B cell (primary cell): ENCODE measurements at regions not wholly inside any gene's neighbourhood (a gene's known extent, or its start where the extent isn't known, plus 50 kb on each side); places are given as distances from the start of the nearest gene placed in this dataset.

Source experiments
- ATAC-seq: fragments of 200-7000 bp; cut with Tn5 transposase; one replicate; pipeline ENCODE4 v1.10.0; 2021; ENCODE audit warnings: low read depth, mild to moderate bottlenecking, moderate number of reproducible peaks, moderate library complexity
- CTCF ChIA-PET: fragments of 350-600 bp; sonication (Branson Sonifier 250); formaldehyde crosslinking; loops from one replicate; lab custom pipeline; 2021; ENCODE audit warnings: antibody characterized with exemption, inconsistent platforms; lab: Charles Lee
- POLR2A ChIA-PET: fragments of 350-600 bp; sonication (Branson Sonifier 250); formaldehyde crosslinking; loops from one replicate; lab custom pipeline; 2021; ENCODE audit warnings: antibody characterized with exemption; lab: Charles Lee
- DNase-seq: peaks from one replicate; pipeline ENCODE4 v3.0.0; 2013
- H2AFZ ChIP-seq: 2 replicates; pipeline ENCODE4 v1.6.1; 2012; ENCODE audit warnings: mild to moderate bottlenecking, low read depth, low read length; ENCODE audit not compliant: insufficient read depth, poor library complexity, severe bottlenecking
- H3K27ac ChIP-seq, 2 donors: 1 replicate in 1 of 2; 2 replicates in 1 of 2; pipeline ENCODE4 v1.5.1; 2012 to 2013; ENCODE audit warnings: low read length in 2 of 2, mild to moderate bottlenecking in 2 of 2, moderate library complexity in 1 of 2
- H3K27me3 ChIP-seq, 4 experiments: fragments of 200-600 bp in 1 of 4; sonication (generic) in 1 of 4; replicated peaks in 1 of 4; 1 replicate in 2 of 4; 2 replicates in 2 of 4; pipeline versions ENCODE4 v1.6.1 to v1.7.0; 2013 to 2016; ENCODE audit warnings: low read length in 3 of 4, mild to moderate bottlenecking in 2 of 4, mixed read lengths in 1 of 4, moderate library complexity in 1 of 4; ENCODE audit not compliant: insufficient read depth in 4 of 4, control insufficient read depth in 3 of 4; ENCODE audit errors: control extremely low read depth in 1 of 4
- H3K36me3 ChIP-seq, 2 experiments: replicated peaks in 1 of 2; 1 replicate in 1 of 2; 2 replicates in 1 of 2; pipeline versions ENCODE4 v1.6.1 to v1.7.1; 2013; ENCODE audit warnings: low read length in 1 of 2; ENCODE audit not compliant: insufficient read depth in 2 of 2, control insufficient read depth in 1 of 2; ENCODE audit errors: control extremely low read depth in 1 of 2, extremely low read depth in 1 of 2
- H3K4me1 ChIP-seq, 2 donors: fragments of 200-600 bp in 1 of 2; sonication (generic) in 1 of 2; 1 replicate in 1 of 2; 2 replicates in 1 of 2; pipeline versions ENCODE4 v1.5.1 to v1.6.1; 2013 to 2017; ENCODE audit warnings: low read length in 2 of 2; ENCODE audit not compliant: control insufficient read depth in 2 of 2, insufficient read depth in 2 of 2
- H3K4me2 ChIP-seq: replicated peaks from 2 replicates; pipeline ENCODE3; 2012; ENCODE audit warnings: mild to moderate bottlenecking, low read depth, low read length; ENCODE audit not compliant: poor library complexity, severe bottlenecking
- H3K4me3 ChIP-seq, 5 experiments: fragments of 200-600 bp in 1 of 5; sonication (generic) in 1 of 5; 1 replicate in 3 of 5; 2 replicates in 2 of 5; pipeline versions ENCODE4 v1.5.1 to v1.7.0; 2011 to 2016; ENCODE audit warnings: low read length in 4 of 5, mild to moderate bottlenecking in 4 of 5, low read depth in 2 of 5, control low read depth in 1 of 5, moderate library complexity in 1 of 5; ENCODE audit not compliant: insufficient read depth in 1 of 5; ENCODE audit errors: control extremely low read depth in 1 of 5, extremely low read depth in 1 of 5
- H3K79me2 ChIP-seq: fragments of 200-600 bp; sonication (generic); one replicate; pipeline ENCODE4 v1.6.0; 2016; ENCODE audit warnings: low read length; ENCODE audit not compliant: control insufficient read depth, insufficient read depth
- H3K9ac ChIP-seq: fragments of 200-600 bp; sonication (generic); 2 replicates; pipeline ENCODE4 v1.6.1; 2017; ENCODE audit warnings: mild to moderate bottlenecking, low read length, moderate library complexity
- H3K9me3 ChIP-seq, 3 donors: one replicate each; pipeline versions ENCODE4 v1.6.1 to v1.7.1; 2013; ENCODE audit warnings: low read length in 2 of 3; ENCODE audit not compliant: control insufficient read depth in 2 of 3, insufficient read depth in 1 of 3; ENCODE audit errors: control extremely low read depth in 1 of 3
- H4K20me1 ChIP-seq: 2 replicates; pipeline ENCODE4 v1.6.0; 2012; ENCODE audit warnings: mild to moderate bottlenecking, low read length; ENCODE audit not compliant: insufficient read depth, control insufficient read depth, poor library complexity, severe bottlenecking
- H3K27ac Mint-ChIP-seq: one replicate; pipeline ENCODE4 v1.8.0; 2021; ENCODE audit warnings: mixed read lengths
- H3K27me3 Mint-ChIP-seq: one replicate; pipeline ENCODE4 v1.8.0; 2021; ENCODE audit warnings: mixed read lengths
- H3K4me1 Mint-ChIP-seq: one replicate; pipeline ENCODE4 v1.8.0; 2021; ENCODE audit warnings: mixed read lengths
- H3K4me3 Mint-ChIP-seq: one replicate; pipeline ENCODE4 v1.8.0; 2021; ENCODE audit warnings: mixed read lengths
- H3K9me3 Mint-ChIP-seq: one replicate; pipeline ENCODE4 v1.8.0; 2022; ENCODE audit warnings: mixed read lengths; ENCODE audit not compliant: insufficient read depth
- CTCF ChIP-seq: fragments of 200-600 bp; IDR thresholded peaks from one replicate; pipeline ENCODE4 v1.8.0; 2022; ENCODE audit warnings: antibody characterized with exemption, mild to moderate bottlenecking
- EZH2 ChIP-seq: IDR thresholded peaks from 2 replicates; pipeline ENCODE4 v1.6.1; 2012; ENCODE audit warnings: borderline replicate concordance, low read depth, mild to moderate bottlenecking, moderate library complexity, low read length; ENCODE audit not compliant: insufficient read depth, poor library complexity, severe bottlenecking
- WGBS: methylation state at CpG from one replicate; pipeline ENCODE4 v1.1.5; 2013; ENCODE audit warnings: missing lambda C conversion rate; ENCODE audit not compliant: insufficient coverage; 5-methylcytosine and 5-hydroxymethylcytosine counted together
- intact Hi-C: fragments of 100-400 bp; cut with micrococcal nuclease; formaldehyde crosslinking; loops from one replicate; pipeline ENCODE4 v1.10.0; 2022

- peaks cover 6% of the 10 kb centered on the region for H3K27me3 Mint-ChIP-seq
- no CpG with 5 or more reads among the region's 1 CpG for WGBS
- Histone ChIP-seq H3K36me3 (no peaks in the 10 kb centered on the region), H3K4me3 (no peak overlapping the region), H3K9me3 (no peaks in the 10 kb centered on the region), H3K9ac (no peak overlapping the region), H3K4me2 (no peak overlapping the region), H3K4me1 (no peaks in the 10 kb centered on the region), H2AFZ (no peak overlapping the region), H4K20me1 (no peaks in the 10 kb centered on the region), H3K79me2 (no peaks in the 10 kb centered on the region), H3K27ac (no peak overlapping the region), H3K27me3 (no peaks in the 10 kb centered on the region)
- CTCF ChIA-PET = interaction anchor here (0.6 to 1.0 kb wide), 3 partner anchors 29 to 1677 kb away, joined by 3 read pairs; no protein-coding TSS in a partner anchor
- ATAC-seq = no peak
- no peak for DNase-seq
- intact Hi-C loops = loop anchor here (5.0 kb wide), 2 partner anchors 516 to 791 kb away; no protein-coding TSS in a partner anchor
- TF ChIP-seq CTCF (no peak), EZH2 (no peak)
- no peaks in the 10 kb centered on the region for H3K9me3 Mint-ChIP-seq
- POLR2A ChIA-PET = no interaction called here
- no peak overlapping the region for H3K4me3 Mint-ChIP-seq
- H3K4me1 Mint-ChIP-seq = no peaks in the 10 kb centered on the region
- no peak overlapping the region for H3K27ac Mint-ChIP-seq
These were observed 132.2 kb upstream of the SLC24A5 start for GRCh38 chr15:47988564-47988963.

GRCh38 chr15:47990821-47991220 lies 130.0 kb upstream of the SLC24A5 start:
- DNase-seq (no peak), ATAC-seq (no peak)
- CTCF ChIA-PET = no interaction called here
- Mint-ChIP-seq H3K27me3 (peaks cover 3% of the 10 kb centered on the region), H3K4me3 (no peak overlapping the region), H3K27ac (no peak overlapping the region), H3K4me1 (no peaks in the 10 kb centered on the region), H3K9me3 (no peaks in the 10 kb centered on the region)
- H3K27ac ChIP-seq = no peak overlapping the region
- H2AFZ ChIP-seq = no peak overlapping the region
- no peak for TF ChIP-seq CTCF
- no peak for TF ChIP-seq EZH2
- H3K4me3 ChIP-seq = no peak overlapping the region
- WGBS = 90% methylated on average over 2 of the region's 2 CpGs
- H3K9ac ChIP-seq = no peak overlapping the region
- peaks cover 0 to 2% (median 0%) of the 10 kb centered on the region in 3 donors for H3K9me3 ChIP-seq
- H3K4me2 ChIP-seq = no peak overlapping the region
- H3K27me3 ChIP-seq = no peaks in the 10 kb centered on the region
- no peaks in the 10 kb centered on the region for H3K79me2 ChIP-seq
- POLR2A ChIA-PET = no interaction called here
- H3K4me1 ChIP-seq = no peaks in the 10 kb centered on the region
- intact Hi-C loops = no loop called here
- H3K36me3 ChIP-seq = no peaks in the 10 kb centered on the region
- no peaks in the 10 kb centered on the region for H4K20me1 ChIP-seq
